ENCODE measurements at regions not wholly inside any gene's neighbourhood (a gene's known extent, or its start where the extent isn't known, plus 50 kb on each side); places are given as distances from the start of the nearest gene placed in this dataset.

- Histone ChIP-seq H3K4me3 (ENCODE audit: low read depth in 2 of 2, low read length in 2 of 2) (no peak overlapping the region), H3K27me3 (ENCODE audit: control insufficient read depth, insufficient read depth, low read length) (no peaks in the 10 kb centered on the region), H3K4me1 (ENCODE audit: control insufficient read depth, insufficient read depth, low read length) (no peaks in the 10 kb centered on the region), H3K36me3 (ENCODE audit: control insufficient read depth, insufficient read depth, low read length) (no peaks in the 10 kb centered on the region), H3K27ac (ENCODE audit: low read length) (no peak overlapping the region), H3K9me3 (ENCODE audit: control insufficient read depth, insufficient read depth, low read depth, low read length) (no peaks in the 10 kb centered on the region)
- ChIA-PET CTCF (no interaction called here), POLR2A (no interaction called here)
- ATAC-seq (no peak), DNase-seq (ENCODE audit: low read depth, low spot score) (no peak)
- TF ChIP-seq CTCF (IDR thresholded peaks at IDR 0.05) (no peak), SIN3A (IDR thresholded peaks at IDR 0.05; ENCODE audit: borderline replicate concordance, insufficient read depth, low read depth, low read length) (no peak), TCF7L2 (IDR thresholded peaks at IDR 0.05; ENCODE audit: low read depth, low read length) (no peak), REST (IDR thresholded peaks at IDR 0.05; ENCODE audit: insufficient read depth in 1 of 2, low read depth in 2 of 2, low read length in 1 of 2) (no peak), POLR2AphosphoS5 (IDR thresholded peaks at IDR 0.05; ENCODE audit: low read depth, low read length) (no peak)
- intact Hi-C loops (cut with micrococcal nuclease; ENCODE audit: unreplicated experiment) (no loop called here), in situ Hi-C loops (cut with HindIII; ENCODE audit: low pct_unique_long_range_greater_than_20kb, low sequenced_read_pairs) (no loop called here)
- BruUV-seq (replicated peaks) = no TSS peak
Measured at GRCh38 chr15:87490666-87491065, 765.9 kb downstream of the NTRK3 start.

- in situ Hi-C loops (cut with HindIII; ENCODE audit: low pct_unique_long_range_greater_than_20kb, low sequenced_read_pairs) = no loop called here
- intact Hi-C loops (cut with micrococcal nuclease; ENCODE audit: unreplicated experiment) = no loop called here
- no peaks in the 10 kb centered on the region for H3K4me1 ChIP-seq (ENCODE audit: control insufficient read depth, insufficient read depth, low read length)
- H3K36me3 ChIP-seq (ENCODE audit: control insufficient read depth, insufficient read depth, low read length) = no peaks in the 10 kb centered on the region
- no peak for DNase-seq (ENCODE audit: low read depth, low spot score)
- ATAC-seq = no peak
- no peaks in the 10 kb centered on the region for H3K9me3 ChIP-seq (ENCODE audit: control insufficient read depth, insufficient read depth, low read depth, low read length)
- TF ChIP-seq CTCF (IDR thresholded peaks at IDR 0.05) = no peak
- no peak for TF ChIP-seq REST (IDR thresholded peaks at IDR 0.05; ENCODE audit: insufficient read depth in 1 of 2, low read depth in 2 of 2, low read length in 1 of 2)
- TF ChIP-seq SIN3A (IDR thresholded peaks at IDR 0.05; ENCODE audit: borderline replicate concordance, insufficient read depth, low read depth, low read length) = no peak
- no peak for TF ChIP-seq POLR2AphosphoS5 (IDR thresholded peaks at IDR 0.05; ENCODE audit: low read depth, low read length)
- TF ChIP-seq TCF7L2 (IDR thresholded peaks at IDR 0.05; ENCODE audit: low read depth, low read length) = no peak
- no peak overlapping the region for H3K27ac ChIP-seq (ENCODE audit: low read length)
- no peaks in the 10 kb centered on the region for H3K27me3 ChIP-seq (ENCODE audit: control insufficient read depth, insufficient read depth, low read length)
- ChIA-PET CTCF (no interaction called here), POLR2A (no interaction called here)
- no TSS peak for BruUV-seq (replicated peaks)
- no peak overlapping the region for H3K4me3 ChIP-seq (ENCODE audit: low read depth in 2 of 2, low read length in 2 of 2)
Measured at GRCh38 chr15:87489902-87490665, 766.5 kb downstream of the NTRK3 start.
